ENCODE measurements at regions not wholly inside any gene's neighbourhood (a gene's known extent, or its start where the extent isn't known, plus 50 kb on each side); places are given as distances from the start of the nearest gene placed in this dataset.

GRCh38 chr4:18556402-18556801 lies 534.8 kb upstream of the LCORL start:
- TF ChIP-seq CTCF (IDR thresholded peaks at IDR 0.05) (no peak), POLR2A (IDR thresholded peaks at IDR 0.05) (no peak), POLR2AphosphoS5 (IDR thresholded peaks at IDR 0.05) (no peak)
